Tibial artery (tissue), 4 donors: ENCODE measurements at regions not wholly inside any gene's neighbourhood (a gene's known extent, or its start where the extent isn't known, plus 50 kb on each side); places are given as distances from the start of the nearest gene placed in this dataset.

Experiments used
- DNase-seq, 2 donors: peaks; one replicate each; pipeline ENCODE4 v3.0.0-alpha.2; 2019
- H3K27ac ChIP-seq, 2 donors: fragments of 200-600 bp; sonication (generic) in 1 of 2; 1 replicate in 1 of 2; 2 replicates in 1 of 2; pipeline ENCODE4 v1.5.1; 2018 to 2019; ENCODE audit warnings: mild to moderate bottlenecking in 1 of 2
- H3K27me3 ChIP-seq, 2 donors: fragments of 200-600 bp; sonication (generic) in 1 of 2; one replicate each; pipeline versions ENCODE4 v1.5.1 to v1.6.0; 2016 to 2019
- H3K36me3 ChIP-seq, 3 donors: fragments of 200-600 bp; sonication (generic) in 2 of 3; one replicate each; pipeline ENCODE4 v1.5.1; 2016 to 2019; ENCODE audit warnings: mild to moderate bottlenecking in 2 of 3
- H3K4me1 ChIP-seq, 4 donors: fragments of 200-600 bp; sonication (generic) in 2 of 4; 1 replicate in 3 of 4; 2 replicates in 1 of 4; pipeline ENCODE4 v1.5.1; 2016 to 2019
- H3K4me3 ChIP-seq, 2 donors: fragments of 200-600 bp; sonication (generic) in 1 of 2; 1 replicate in 1 of 2; 2 replicates in 1 of 2; pipeline ENCODE4 v1.5.1; 2018 to 2019; ENCODE audit warnings: mild to moderate bottlenecking in 2 of 2
- H3K9me3 ChIP-seq, 3 donors: fragments of 200-600 bp; sonication (generic) in 1 of 3; one replicate each; pipeline ENCODE4 v1.5.1; 2016 to 2019
- CTCF ChIP-seq, 2 experiments: fragments of 200-600 bp in 1 of 2; fragments of 450-650 bp in 1 of 2; IDR thresholded peaks; one replicate each; pipeline ENCODE4 v1.5.1; 2017 to 2019; ENCODE audit warnings: antibody characterized with exemption in 2 of 2, mild to moderate bottlenecking in 1 of 2, moderate library complexity in 1 of 2
- intact Hi-C: fragments of 100-400 bp; cut with DNase I; formaldehyde crosslinking; loops from one replicate; pipeline ENCODE4 v1.15.0; 2023; ENCODE audit warnings: low total_unique reads

GRCh38 chr9:118038713-118039112 lies 334.5 kb downstream of the TLR4 start:
- intact Hi-C loops, result no loop called here
- H3K36me3 ChIP-seq, result no peaks in the 10 kb centered on the region

GRCh38 chr9:118058227-118058626 lies 354.0 kb downstream of the TLR4 start:
- H3K9me3 ChIP-seq, result no peaks in the 10 kb centered on the region
- no peaks in the 10 kb centered on the region for H3K4me1 ChIP-seq
- no peak overlapping the region for H3K27ac ChIP-seq
- H3K4me3 ChIP-seq, result no peak overlapping the region
- no peaks in the 10 kb centered on the region for H3K27me3 ChIP-seq
- intact Hi-C loops, result no loop called here
- no peak for DNase-seq
- no peaks in the 10 kb centered on the region for H3K36me3 ChIP-seq
- TF ChIP-seq CTCF (IDR thresholded peaks at IDR 0.05), result no peak

More at GRCh38 chr9:118038713-118039112, 334.5 kb downstream of the TLR4 start:
- Histone ChIP-seq H3K9me3 (no peaks in the 10 kb centered on the region), H3K4me1 (no peaks in the 10 kb centered on the region), H3K27ac (no peak overlapping the region), H3K27me3 (no peaks in the 10 kb centered on the region), H3K4me3 (no peak overlapping the region)
- TF ChIP-seq CTCF (IDR thresholded peaks at IDR 0.05), result no peak
- DNase-seq, result no peak

GRCh38 chr9:118059484-118060278 lies 355.5 kb downstream of the TLR4 start:
- intact Hi-C loops, result no loop called here
- no peaks in the 10 kb centered on the region for H3K9me3 ChIP-seq
- no peak for TF ChIP-seq CTCF (IDR thresholded peaks at IDR 0.05)
- H3K4me3 ChIP-seq, result no peak overlapping the region
- no peak for DNase-seq
- H3K4me1 ChIP-seq, result no peaks in the 10 kb centered on the region
- no peaks in the 10 kb centered on the region for H3K36me3 ChIP-seq
- no peak overlapping the region for H3K27ac ChIP-seq
- H3K27me3 ChIP-seq, result no peaks in the 10 kb centered on the region

GRCh38 chr9:118083161-118083560 lies 379.0 kb downstream of the TLR4 start:
- intact Hi-C loops, result no loop called here
- Histone ChIP-seq H3K4me1 (no peaks in the 10 kb centered on the region), H3K27me3 (no peaks in the 10 kb centered on the region), H3K4me3 (no peak overlapping the region), H3K36me3 (no peaks in the 10 kb centered on the region), H3K9me3 (no peaks in the 10 kb centered on the region), H3K27ac (no peak overlapping the region)
- no peak for TF ChIP-seq CTCF (IDR thresholded peaks at IDR 0.05)
- DNase-seq, result no peak

GRCh38 chr9:118088090-118088489 lies 383.9 kb downstream of the TLR4 start:
- intact Hi-C loops, result no loop called here

More at GRCh38 chr9:118088090-118088489, 383.9 kb downstream of the TLR4 start:
- Histone ChIP-seq H3K27me3 (no peaks in the 10 kb centered on the region), H3K27ac (no peak overlapping the region), H3K9me3 (no peaks in the 10 kb centered on the region), H3K36me3 (no peaks in the 10 kb centered on the region), H3K4me1 (no peaks in the 10 kb centered on the region), H3K4me3 (no peak overlapping the region)
- no peak for DNase-seq
- TF ChIP-seq CTCF (IDR thresholded peaks at IDR 0.05), result no peak
